ENCODE measurements at regions not wholly inside any gene's neighbourhood (a gene's known extent, or its start where the extent isn't known, plus 50 kb on each side); places are given as distances from the start of the nearest gene placed in this dataset.

GRCh38 chr15:70420948-70421482, 323.3 kb upstream of the TLE3 start:
- Mint-ChIP-seq H3K27ac (no peak overlapping the region), H3K4me1 (ENCODE audit: low read depth) (peaks cover 16% of the 10 kb centered on the region), H3K4me3 (no peak overlapping the region), H3K27me3 (peaks cover 3% of the 10 kb centered on the region), H3K36me3 (no peaks in the 10 kb centered on the region), H3K9me3 (no peaks in the 10 kb centered on the region)
- POLR2A ChIA-PET: no interaction called here
- CTCF ChIA-PET: no interaction called here
- no peak for DNase-seq
- intact Hi-C loops (cut with micrococcal nuclease): no loop called here

DNA sequence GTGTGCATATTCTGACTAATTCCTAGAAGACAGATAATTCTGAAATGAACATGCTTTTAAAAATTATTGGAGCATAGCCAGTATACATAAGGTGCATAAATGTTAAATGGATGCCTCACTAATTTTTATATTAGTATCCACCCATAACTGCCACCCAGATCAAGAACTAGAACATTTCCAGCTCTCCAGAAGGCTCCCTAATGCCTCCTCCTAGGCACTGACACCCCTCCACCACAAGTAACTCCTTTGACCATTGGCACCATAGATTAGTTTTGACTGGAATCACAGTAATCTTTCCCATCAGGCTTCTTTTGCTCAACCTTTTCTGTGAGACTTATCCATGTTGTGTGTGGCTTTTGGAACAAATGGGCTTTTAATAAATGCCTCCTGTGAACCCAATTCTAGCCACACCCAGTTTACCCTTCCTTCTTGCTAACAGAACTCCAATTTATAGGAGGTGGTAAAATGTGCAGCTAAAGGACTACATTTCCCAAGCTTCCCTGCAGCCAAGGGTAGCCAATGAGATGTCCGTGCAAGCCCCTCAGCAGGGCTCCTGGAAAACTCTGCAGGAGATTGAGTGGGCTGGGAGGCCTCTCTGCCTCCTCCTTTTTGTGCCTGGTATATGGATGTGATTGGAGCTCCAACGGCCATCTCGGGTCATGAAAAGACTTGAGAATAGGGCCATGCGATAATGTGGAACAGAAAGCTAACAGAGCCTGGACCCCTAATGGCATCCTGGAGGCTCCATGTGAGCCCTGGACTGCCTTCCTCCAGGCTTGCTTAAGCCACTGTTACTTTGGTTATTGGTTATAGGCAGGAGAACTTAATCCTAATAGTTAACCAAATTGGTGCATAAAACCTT, 322.6 kb upstream of the TLE3 start:
- ChIA-PET CTCF (no interaction called here), POLR2A (no interaction called here)
- intact Hi-C loops (cut with micrococcal nuclease): no loop called here
- Mint-ChIP-seq H3K9me3 (no peaks in the 10 kb centered on the region), H3K36me3 (no peaks in the 10 kb centered on the region), H3K4me3 (no peak overlapping the region), H3K4me1 (ENCODE audit: low read depth) (peaks cover 10% of the 10 kb centered on the region), H3K27ac (no peak overlapping the region), H3K27me3 (peaks cover 5% of the 10 kb centered on the region)
- DNase-seq: no peak

DNA sequence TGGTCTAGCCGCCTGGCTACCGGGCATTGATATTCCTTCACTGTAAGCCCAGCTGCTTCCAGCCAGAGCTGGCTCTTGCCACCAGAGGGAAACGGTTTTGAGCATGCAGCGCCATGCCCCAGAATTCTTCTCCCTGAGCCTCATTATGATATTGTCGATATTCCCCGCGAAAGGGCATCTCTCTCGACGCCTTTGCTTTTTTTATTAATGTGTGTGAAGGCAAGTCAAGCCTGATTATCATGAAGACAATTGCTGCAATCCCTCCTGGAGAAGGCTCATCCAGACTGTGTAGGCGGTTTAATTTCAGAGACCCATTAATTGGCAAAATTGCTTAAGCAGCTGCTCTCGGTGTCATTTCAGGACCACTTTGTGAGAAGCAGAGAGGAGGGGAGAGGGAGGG, 321.2 kb upstream of the TLE3 start:
- H3K27me3 Mint-ChIP-seq: peaks cover 5% of the 10 kb centered on the region
- no peak overlapping the region for H3K4me3 Mint-ChIP-seq
- intact Hi-C loops (cut with micrococcal nuclease): no loop called here
- ChIA-PET POLR2A (no interaction called here), CTCF (no interaction called here)
- no peaks in the 10 kb centered on the region for H3K4me1 Mint-ChIP-seq (ENCODE audit: low read depth)
- DNase-seq: no peak
- H3K36me3 Mint-ChIP-seq: no peaks in the 10 kb centered on the region
- H3K27ac Mint-ChIP-seq: no peak overlapping the region
- no peaks in the 10 kb centered on the region for H3K9me3 Mint-ChIP-seq

GRCh38 chr15:70417535-70417934, 319.8 kb upstream of the TLE3 start:
- POLR2A ChIA-PET: no interaction called here
- Mint-ChIP-seq H3K36me3 (no peaks in the 10 kb centered on the region), H3K27me3 (peaks cover 5% of the 10 kb centered on the region), H3K4me1 (ENCODE audit: low read depth) (no peaks in the 10 kb centered on the region), H3K4me3 (no peak overlapping the region), H3K9me3 (no peaks in the 10 kb centered on the region), H3K27ac (no peak overlapping the region)
- intact Hi-C loops (cut with micrococcal nuclease): no loop called here
- CTCF ChIA-PET: no interaction called here
- DNase-seq: no peak

- DNase-seq: no peak
- Mint-ChIP-seq H3K27ac (no peak overlapping the region), H3K9me3 (no peaks in the 10 kb centered on the region), H3K4me1 (ENCODE audit: low read depth) (no peaks in the 10 kb centered on the region), H3K4me3 (no peak overlapping the region), H3K36me3 (no peaks in the 10 kb centered on the region), H3K27me3 (peaks cover 5% of the 10 kb centered on the region)
- POLR2A ChIA-PET: no interaction called here
- CTCF ChIA-PET: no interaction called here
- intact Hi-C loops (cut with micrococcal nuclease): no loop called here
These were observed 319.1 kb upstream of the TLE3 start for GRCh38 chr15:70416829-70417228.

DNA sequence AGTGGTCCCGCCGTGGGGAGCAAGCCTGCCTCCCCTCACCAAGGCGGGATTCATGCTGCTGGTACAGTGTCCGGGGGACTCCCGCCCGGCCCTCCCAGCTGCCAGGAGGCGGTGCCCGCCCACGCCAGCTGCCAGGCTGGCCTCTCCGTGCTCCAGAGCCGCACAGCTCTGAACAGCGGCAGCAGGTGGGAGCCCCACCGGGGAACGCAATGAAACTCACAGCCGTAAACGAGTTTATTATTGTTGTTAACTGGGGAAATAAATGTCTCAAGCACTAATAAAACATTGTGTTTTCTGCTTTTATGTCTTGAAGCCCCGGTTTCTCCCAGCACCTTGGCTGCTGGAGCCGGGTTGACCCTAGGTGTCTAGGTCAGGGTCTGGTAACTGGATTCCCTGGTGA, 317.7 kb upstream of the TLE3 start:
- ChIA-PET POLR2A (no interaction called here), CTCF (no interaction called here)
- intact Hi-C loops (cut with micrococcal nuclease): no loop called here
- no peak for DNase-seq
- Mint-ChIP-seq H3K4me3 (no peak overlapping the region), H3K27me3 (peaks cover 3% of the 10 kb centered on the region), H3K4me1 (ENCODE audit: low read depth) (no peaks in the 10 kb centered on the region), H3K9me3 (no peaks in the 10 kb centered on the region), H3K36me3 (no peaks in the 10 kb centered on the region), H3K27ac (no peak overlapping the region)

GRCh38 chr15:70414626-70415025, 316.9 kb upstream of the TLE3 start:
- H3K4me3 Mint-ChIP-seq: no peak overlapping the region
- H3K36me3 Mint-ChIP-seq: no peaks in the 10 kb centered on the region
- ChIA-PET POLR2A (no interaction called here), CTCF (no interaction called here)
- no peaks in the 10 kb centered on the region for H3K9me3 Mint-ChIP-seq
- H3K27ac Mint-ChIP-seq: no peak overlapping the region
- H3K4me1 Mint-ChIP-seq (ENCODE audit: low read depth): no peaks in the 10 kb centered on the region
- no peak for DNase-seq
- peaks cover 3% of the 10 kb centered on the region for H3K27me3 Mint-ChIP-seq
- intact Hi-C loops (cut with micrococcal nuclease): no loop called here

DNA sequence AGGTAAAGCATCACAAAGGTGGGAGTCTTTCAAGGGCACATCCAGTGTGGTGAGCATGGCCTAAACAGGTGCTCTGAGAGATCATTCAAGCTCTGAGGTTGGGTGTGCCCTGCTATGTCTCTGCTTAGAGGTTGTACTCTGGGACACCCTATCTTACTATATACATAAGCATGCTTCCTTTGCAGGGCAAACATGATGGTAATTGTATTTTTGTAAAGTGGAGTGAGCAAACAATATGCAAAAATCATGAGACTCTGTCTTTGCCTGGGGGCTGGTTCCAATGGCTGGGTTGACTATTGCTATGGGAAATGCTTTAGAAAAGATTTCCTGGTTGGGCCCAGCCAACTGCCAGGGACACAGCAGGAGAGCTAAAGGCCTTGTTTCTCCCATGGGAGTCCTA, 315.1 kb upstream of the TLE3 start:
- POLR2A ChIA-PET: no interaction called here
- CTCF ChIA-PET: no interaction called here
- peaks cover 3% of the 10 kb centered on the region for H3K27me3 Mint-ChIP-seq
- intact Hi-C loops (cut with micrococcal nuclease): no loop called here
- H3K9me3 Mint-ChIP-seq: peaks cover 5% of the 10 kb centered on the region
- H3K27ac Mint-ChIP-seq: no peak overlapping the region
- no peaks in the 10 kb centered on the region for H3K36me3 Mint-ChIP-seq
- no peak overlapping the region for H3K4me3 Mint-ChIP-seq
- H3K4me1 Mint-ChIP-seq (ENCODE audit: low read depth): no peaks in the 10 kb centered on the region
- DNase-seq: no peak

- POLR2A ChIA-PET: no interaction called here
- Mint-ChIP-seq H3K36me3 (no peaks in the 10 kb centered on the region), H3K4me1 (ENCODE audit: low read depth) (no peaks in the 10 kb centered on the region), H3K27ac (no peak overlapping the region), H3K4me3 (no peak overlapping the region), H3K9me3 (peaks cover 5% of the 10 kb centered on the region), H3K27me3 (peaks cover 4% of the 10 kb centered on the region)
- intact Hi-C loops (cut with micrococcal nuclease): no loop called here
- no peak for DNase-seq
- CTCF ChIA-PET: no interaction called here
These were observed 313.6 kb upstream of the TLE3 start for GRCh38 chr15:70411143-70411863.

DNA sequence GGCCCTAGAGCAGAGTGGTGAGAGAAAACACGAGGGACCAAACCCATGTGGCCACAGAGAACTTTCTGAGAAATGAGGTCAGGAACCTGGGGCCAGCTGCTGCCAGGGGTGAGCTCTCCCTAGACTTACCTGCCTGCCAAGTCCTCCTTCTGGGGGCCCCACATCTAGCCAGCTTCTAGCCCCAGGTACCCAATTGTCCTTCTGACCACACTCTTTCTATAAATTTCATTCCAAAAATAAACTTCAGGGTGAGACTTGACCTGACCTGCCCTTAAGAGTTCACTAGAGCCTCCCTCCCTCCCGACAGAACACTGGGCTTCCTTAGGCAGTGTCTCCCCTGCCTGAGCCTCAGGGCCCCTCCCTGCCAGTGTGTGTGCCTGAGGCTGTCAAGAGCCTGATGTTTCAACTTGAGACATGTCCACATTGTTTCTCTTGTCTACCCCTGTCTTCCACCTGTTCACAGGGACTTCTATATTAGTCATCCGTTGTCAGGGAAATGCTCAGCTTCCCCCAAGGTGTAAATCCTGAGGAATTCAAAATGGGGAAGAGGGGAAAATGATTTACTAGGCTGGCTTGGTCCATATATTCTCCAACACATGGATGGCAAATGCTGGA, 312.8 kb upstream of the TLE3 start:
- no peak overlapping the region for H3K4me3 Mint-ChIP-seq
- ChIA-PET CTCF (no interaction called here), POLR2A (no interaction called here)
- DNase-seq: no peak
- peaks cover 1% of the 10 kb centered on the region for H3K27me3 Mint-ChIP-seq
- intact Hi-C loops (cut with micrococcal nuclease): no loop called here
- peaks cover 5% of the 10 kb centered on the region for H3K9me3 Mint-ChIP-seq
- no peak overlapping the region for H3K27ac Mint-ChIP-seq
- no peaks in the 10 kb centered on the region for H3K4me1 Mint-ChIP-seq (ENCODE audit: low read depth)
- no peaks in the 10 kb centered on the region for H3K36me3 Mint-ChIP-seq

DNA sequence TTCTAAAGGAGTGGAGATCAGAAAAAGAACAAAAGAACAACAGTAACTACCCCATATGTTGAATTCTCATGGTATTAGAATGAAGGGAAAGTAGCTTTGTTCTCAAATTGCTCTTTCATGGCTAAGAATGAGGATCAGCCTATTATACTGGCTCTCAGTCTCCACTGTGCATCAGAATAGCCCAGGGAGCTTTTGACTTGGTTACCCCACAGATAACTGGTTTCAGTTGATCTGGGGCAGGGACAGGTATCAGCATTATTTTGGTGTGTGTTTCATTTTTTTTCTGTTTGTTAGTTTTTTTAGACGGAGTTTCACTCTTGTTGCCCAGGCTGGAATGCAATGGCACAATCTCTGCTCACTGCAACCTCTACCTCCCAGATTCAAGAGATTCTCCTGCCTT, 311.7 kb upstream of the TLE3 start:
- POLR2A ChIA-PET: no interaction called here
- Mint-ChIP-seq H3K4me3 (no peak overlapping the region), H3K9me3 (peaks cover 5% of the 10 kb centered on the region), H3K4me1 (ENCODE audit: low read depth) (no peaks in the 10 kb centered on the region), H3K27ac (no peak overlapping the region), H3K27me3 (peaks cover 1% of the 10 kb centered on the region), H3K36me3 (no peaks in the 10 kb centered on the region)
- CTCF ChIA-PET: no interaction called here
- no peak for DNase-seq
- intact Hi-C loops (cut with micrococcal nuclease): no loop called here

- H3K9me3 Mint-ChIP-seq: peaks cover 5% of the 10 kb centered on the region
- no peak overlapping the region for H3K27ac Mint-ChIP-seq
- H3K27me3 Mint-ChIP-seq: peaks cover 1% of the 10 kb centered on the region
- no peaks in the 10 kb centered on the region for H3K36me3 Mint-ChIP-seq
- intact Hi-C loops (cut with micrococcal nuclease): no loop called here
- no peak for DNase-seq
- CTCF ChIA-PET: no interaction called here
- H3K4me1 Mint-ChIP-seq (ENCODE audit: low read depth): no peaks in the 10 kb centered on the region
- no peak overlapping the region for H3K4me3 Mint-ChIP-seq
- POLR2A ChIA-PET: no interaction called here
These were observed 310.2 kb upstream of the TLE3 start for GRCh38 chr15:70407955-70408354.

- POLR2A ChIA-PET: no interaction called here
These were observed 309.6 kb upstream of the TLE3 start for GRCh38 chr15:70407336-70407670.

More at GRCh38 chr15:70407336-70407670, 309.6 kb upstream of the TLE3 start:
- intact Hi-C loops (cut with micrococcal nuclease): no loop called here
- Mint-ChIP-seq H3K27me3 (peaks cover 5% of the 10 kb centered on the region), H3K36me3 (no peaks in the 10 kb centered on the region), H3K27ac (no peak overlapping the region), H3K4me1 (ENCODE audit: low read depth) (no peaks in the 10 kb centered on the region), H3K4me3 (no peak overlapping the region), H3K9me3 (peaks cover 5% of the 10 kb centered on the region)
- DNase-seq: no peak
- CTCF ChIA-PET: no interaction called here
